Psoas muscle (tissue), 7 donors: ENCODE measurements at regions not wholly inside any gene's neighbourhood (a gene's known extent, or its start where the extent isn't known, plus 50 kb on each side); places are given as distances from the start of the nearest gene placed in this dataset.

Source experiments
- ATAC-seq, 4 donors: fragments of 200-7000 bp; cut with Tn5 transposase; one replicate each; pipeline ENCODE4 v1.9.1; 2020; ENCODE audit warnings: moderate library complexity in 3 of 4, mild to moderate bottlenecking in 2 of 4
- DNase-seq, 2 donors: peaks; one replicate each; pipeline ENCODE4 v3.0.0-alpha.2; 2020
- H3K27ac ChIP-seq: fragments of 200-600 bp; one replicate; pipeline ENCODE4 v1.8.0; 2022
- H3K27me3 ChIP-seq, 3 donors: fragments of 200-600 bp in 1 of 3; one replicate each; pipeline versions ENCODE4 v1.6.1 to v1.8.0; 2013 to 2022; ENCODE audit warnings: low read length in 2 of 3, mild to moderate bottlenecking in 2 of 3, moderate library complexity in 1 of 3; ENCODE audit not compliant: insufficient read depth in 3 of 3
- H3K36me3 ChIP-seq, 2 donors: fragments of 200-600 bp in 1 of 2; one replicate each; pipeline versions ENCODE4 v1.6.1 to v1.8.0; 2013 to 2022; ENCODE audit warnings: low read depth in 1 of 2, mild to moderate bottlenecking in 1 of 2, moderate library complexity in 1 of 2; ENCODE audit not compliant: insufficient read depth in 1 of 2
- H3K4me1 ChIP-seq: fragments of 200-600 bp; one replicate; pipeline ENCODE4 v1.8.0; 2022
- H3K4me3 ChIP-seq: fragments of 200-600 bp; one replicate; pipeline ENCODE4 v1.8.0; 2022; ENCODE audit warnings: mild to moderate bottlenecking
- H3K9me3 ChIP-seq: fragments of 200-600 bp; one replicate; pipeline ENCODE4 v1.8.0; 2022
- CTCF ChIP-seq: fragments of 200-600 bp; IDR thresholded peaks from one replicate; pipeline ENCODE4 v1.8.0; 2022; ENCODE audit warnings: antibody characterized with exemption
- WGBS, 3 donors: extraction: QIAGEN DNeasy Blood & Tissue Kit; methylation state at CpG; one replicate each; pipeline versions ENCODE4 v1.1.6 to v1.1.7; 2013; 5-methylcytosine and 5-hydroxymethylcytosine counted together
- intact Hi-C, 2 donors: fragments of 100-400 bp; cut with DNase I; formaldehyde crosslinking; loops; one replicate each; pipeline versions ENCODE4 v1.11.0 to v1.14.2; 2022
- donor health status: healthy with polysubstance abuse.
- donor health status: DM: no; HTN: no; CAD: no; lungs with moderate emphysema.
- donor health status: Bipolar disorder and iron deficiency.
- donor health status: healthy.
- donor health status: DM: yes; HTN: yes; CAD: no.
- donor health status: DM: no; HTN: no; CAD: no.
- donor health status: DM: yes; HTN: yes; CAD: no.

GRCh38 chr10:109534193-109534592 is 389.1 kb downstream of the XPNPEP1 start:
- no peak overlapping the region for H3K27ac ChIP-seq
- intact Hi-C loops, result no loop called here
- no peaks in the 10 kb centered on the region for H3K4me1 ChIP-seq
- H3K4me3 ChIP-seq, result no peak overlapping the region
- WGBS, 3 donors, result 39 to 42% (median 41%) methylated on average over 3 of the region's 3 CpGs
- no peak for DNase-seq
- peaks cover 13% of the 10 kb centered on the region for H3K9me3 ChIP-seq
- no peak for ATAC-seq
- TF ChIP-seq CTCF, result no peak
- no peaks in the 10 kb centered on the region for H3K36me3 ChIP-seq
- no peaks in the 10 kb centered on the region for H3K27me3 ChIP-seq

DNA sequence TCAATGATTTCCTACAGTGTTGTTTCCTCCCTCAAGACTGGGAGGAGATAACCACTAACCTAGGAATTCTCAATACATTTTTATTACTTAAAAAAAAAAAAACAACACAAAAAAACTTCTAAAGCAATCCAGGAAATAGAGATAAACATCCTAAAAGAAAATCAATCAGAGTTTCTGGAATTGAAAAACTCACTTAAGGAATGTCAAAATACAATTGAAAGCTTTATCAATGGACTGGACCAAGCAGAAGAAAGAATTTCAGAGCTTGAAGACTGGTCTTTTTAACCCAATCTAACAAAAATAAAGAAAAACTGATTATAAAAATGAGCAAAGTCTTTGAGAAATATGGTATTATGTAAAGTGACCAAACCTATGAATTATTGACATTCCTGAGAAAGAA is 394.1 kb downstream of the XPNPEP1 start:
- Histone ChIP-seq H3K36me3 (no peaks in the 10 kb centered on the region), H3K9me3 (peaks cover 8% of the 10 kb centered on the region), H3K4me3 (no peak overlapping the region), H3K4me1 (no peaks in the 10 kb centered on the region), H3K27ac (no peak overlapping the region), H3K27me3 (no peaks in the 10 kb centered on the region)
- intact Hi-C loops, result no loop called here
- DNase-seq, result no peak
- TF ChIP-seq CTCF, result no peak
- no peak for ATAC-seq

- ATAC-seq (no peak), DNase-seq (no peak)
- Histone ChIP-seq H3K4me3 (no peak overlapping the region), H3K4me1 (no peaks in the 10 kb centered on the region), H3K27ac (no peak overlapping the region), H3K9me3 (no peaks in the 10 kb centered on the region), H3K27me3 (peaks cover 0 to 4% (median 0%) of the 10 kb centered on the region in 3 donors), H3K36me3 (no peaks in the 10 kb centered on the region)
- 41 to 54% (median 44%) methylated on average over 4 of the region's 4 CpGs for WGBS, 3 donors
- TF ChIP-seq CTCF, result no peak
- intact Hi-C loops, result no loop called here
These were observed 405.6 kb downstream of the XPNPEP1 start for GRCh38 chr10:109517748-109518147.

DNA sequence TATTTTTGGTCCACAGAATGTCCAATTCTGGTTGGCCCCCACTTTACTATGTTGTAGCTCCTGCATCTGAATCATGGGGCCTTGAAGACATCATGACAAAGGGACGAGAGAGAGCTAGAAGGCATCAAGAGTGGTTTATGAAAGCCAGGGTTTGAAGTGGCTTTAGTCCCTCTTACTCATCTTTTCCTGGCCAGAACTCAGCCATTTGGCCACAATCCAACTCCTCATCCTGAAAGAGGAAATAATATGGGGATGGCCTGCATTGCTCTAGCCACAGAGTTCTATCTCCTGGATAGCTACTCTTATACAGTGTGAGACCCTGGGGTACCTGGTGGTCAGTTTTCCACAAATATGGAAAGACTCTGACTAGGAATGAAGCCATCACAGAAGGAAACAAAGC is 418.9 kb downstream of the XPNPEP1 start:
- WGBS, 3 donors, result 2 to 30% (median 7%) methylated on average over 1 of the region's 1 CpG
- TF ChIP-seq CTCF, result no peak
- intact Hi-C loops, result no loop called here
- Histone ChIP-seq H3K9me3 (no peaks in the 10 kb centered on the region), H3K36me3 (no peaks in the 10 kb centered on the region), H3K4me3 (no peak overlapping the region), H3K4me1 (no peaks in the 10 kb centered on the region), H3K27me3 (no peaks in the 10 kb centered on the region), H3K27ac (no peak overlapping the region)
- no peak for ATAC-seq
- DNase-seq, result no peak

DNA sequence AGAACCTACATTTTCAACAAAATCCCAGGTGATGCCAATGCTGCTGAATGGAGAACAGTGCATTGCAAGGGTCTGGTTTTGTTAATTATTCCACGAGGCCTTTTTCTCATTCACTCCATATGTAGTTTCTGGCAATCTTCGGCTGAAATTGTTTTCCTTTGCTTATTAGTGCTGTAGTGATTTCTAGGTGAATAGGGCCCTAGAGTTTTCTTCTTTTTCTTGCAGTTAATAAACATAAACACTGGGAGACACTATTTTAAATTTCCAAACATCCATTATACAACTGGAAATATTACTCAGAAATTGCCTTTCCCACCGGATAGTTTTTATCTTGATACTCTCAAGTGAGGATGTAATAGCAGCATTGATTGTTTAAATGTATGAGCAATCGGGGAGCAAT is 435.6 kb downstream of the XPNPEP1 start:
- 75 to 77% (median 76%) methylated on average over 4 of the region's 4 CpGs for WGBS, 3 donors
- DNase-seq, result no peak

More for the DNA sequence above, 435.6 kb downstream of the XPNPEP1 start:
- Histone ChIP-seq H3K4me1 (no peaks in the 10 kb centered on the region), H3K27me3 (no peaks in the 10 kb centered on the region), H3K27ac (no peak overlapping the region), H3K9me3 (no peaks in the 10 kb centered on the region), H3K4me3 (no peak overlapping the region), H3K36me3 (no peaks in the 10 kb centered on the region)
- no peak for TF ChIP-seq CTCF
- ATAC-seq, result no peak
- intact Hi-C loops, result no loop called here
